ENCODE measurements at regions not wholly inside any gene's neighbourhood (a gene's known extent, or its start where the extent isn't known, plus 50 kb on each side); places are given as distances from the start of the nearest gene placed in this dataset.

GRCh38 chr6:53735896-53736295 lies 58.9 kb upstream of the LRRC1 start:
- Histone ChIP-seq H2AFZ (ENCODE audit: low read depth, low read length) (no peak overlapping the region), H3K4me1 (replicated peaks in 1 of 2; ENCODE audit: control insufficient read depth in 2 of 2, insufficient read depth in 2 of 2, low read length in 2 of 2) (no peaks in the 10 kb centered on the region), H4K20me1 (replicated peaks; ENCODE audit: control insufficient read depth, insufficient read depth, low read length) (no peaks in the 10 kb centered on the region), H3K79me2 (ENCODE audit: control insufficient read depth, insufficient read depth, low read length) (no peaks in the 10 kb centered on the region), H3K9me3 (replicated peaks; ENCODE audit: control insufficient read depth, insufficient read depth, low read depth, low read length) (no peaks in the 10 kb centered on the region), H3K36me3 (ENCODE audit: control insufficient read depth, insufficient read depth, low read length) (no peaks in the 10 kb centered on the region), H3K4me2 (ENCODE audit: insufficient read depth, low read length) (no peak overlapping the region), H3K27me3 (ENCODE audit: control insufficient read depth in 2 of 2, insufficient read depth in 2 of 2, low read length in 2 of 2) (no peaks in the 10 kb centered on the region), H3K4me3 (no peak overlapping the region), H3K9me1 (ENCODE audit: control insufficient read depth, insufficient read depth, low read length) (no peaks in the 10 kb centered on the region), H3K9ac (ENCODE audit: insufficient read depth in 1 of 2, low read depth in 2 of 2, low read length in 2 of 2) (no peak overlapping the region), H3K27ac (ENCODE audit: extremely low read depth, low read depth, low read length) (no peak overlapping the region)
- FAIRE-seq: no peak
- no TSS peak for BruUV-seq (replicated peaks)
- 0% methylated on average over 4 of the region's 4 CpGs for WGBS (ENCODE audit: insufficient coverage, low coverage, missing lambda C conversion rate)
- CTCF ChIA-PET (ENCODE audit: low intra/inter-chr PET ratio): no interaction called here
- TF ChIP-seq NFXL1 (CRISPR knock-in tag; IDR thresholded peaks at IDR 0.05): no peak
- no peak for TF ChIP-seq HDAC1 (IDR thresholded peaks at IDR 0.05)
- TF ChIP-seq IFI16 (CRISPR knock-in tag; IDR thresholded peaks at IDR 0.05): no peak
- TF ChIP-seq SUPT5H (IDR thresholded peaks at IDR 0.05): no peak
- no peak for TF ChIP-seq POLR2H (tag; IDR thresholded peaks at IDR 0.05; ENCODE audit: low read depth)
- no peak for TF ChIP-seq CHD2 (IDR thresholded peaks at IDR 0.05; ENCODE audit: low read depth, low read length)
- TF ChIP-seq TSC22D4 (tag; IDR thresholded peaks at IDR 0.05): no peak
- no peak for TF ChIP-seq TEAD1 (CRISPR knock-in tag; IDR thresholded peaks at IDR 0.05)
- no peak for TF ChIP-seq KAT7 (CRISPR knock-in tag; IDR thresholded peaks at IDR 0.05; ENCODE audit: borderline replicate concordance)
- TF ChIP-seq TAF15 (IDR thresholded peaks at IDR 0.05; ENCODE audit: low read depth, low read length): no peak
- no peak for TF ChIP-seq ETV5 (CRISPR knock-in tag; IDR thresholded peaks at IDR 0.05; ENCODE audit: low read depth)
- TF ChIP-seq LARP7 (IDR thresholded peaks at IDR 0.05): no peak
- no peak for TF ChIP-seq ILF3 (IDR thresholded peaks at IDR 0.05; ENCODE audit: borderline replicate concordance)
- TF ChIP-seq ZNF146 (CRISPR knock-in tag; IDR thresholded peaks at IDR 0.05; ENCODE audit: unreplicated experiment): no peak
- TF ChIP-seq ATF1 (CRISPR knock-in tag; IDR thresholded peaks at IDR 0.05): no peak
- no peak for TF ChIP-seq ATF1 (tag; IDR thresholded peaks at IDR 0.05)
- TF ChIP-seq LCOR (CRISPR knock-in tag; IDR thresholded peaks at IDR 0.05): no peak
- no peak for TF ChIP-seq ZNF518B (CRISPR knock-in tag; IDR thresholded peaks at IDR 0.05)
- no peak for TF ChIP-seq CXXC5 (CRISPR knock-in tag; IDR thresholded peaks at IDR 0.05)
- no peak for TF ChIP-seq ZNF507 (tag; conservative IDR thresholded peaks at IDR 0.05)
- intact Hi-C loops (cut with micrococcal nuclease) (no loop called here), in situ Hi-C loops (cut with MboI) (no loop called here)
- no peak for ATAC-seq
- no peak for DNase-seq (ENCODE audit: extremely low read depth in 1 of 4, low spot score in 3 of 4)
- POLR2A ChIA-PET: no interaction called here

All from K562 (cell line).